ENCODE measurements at regions not wholly inside any gene's neighbourhood (a gene's known extent, or its start where the extent isn't known, plus 50 kb on each side); places are given as distances from the start of the nearest gene placed in this dataset.
"Not testable (repeated sequence)": the region's sequence is repeated elsewhere in the genome, so short reads cannot be mapped to it uniquely, and the experiment has no call there.

GRCh38 chr14:61613006-61613405, 82.3 kb upstream of the HIF1A start:
- not testable (repeated sequence) for TF ChIP-seq CTCF (IDR thresholded peaks at IDR 0.05; ENCODE audit: insufficient read depth, low read depth, low read length); EZH2 (IDR thresholded peaks at IDR 0.05; ENCODE audit: insufficient read depth, low read length)

All from astrocyte (in vitro differentiated cells and primary cell).